Neural cell (in vitro differentiated cells): ENCODE measurements at regions not wholly inside any gene's neighbourhood (a gene's known extent, or its start where the extent isn't known, plus 50 kb on each side); places are given as distances from the start of the nearest gene placed in this dataset.

Source experiments
- EP300 ChIP-seq: fragments of 450-650 bp; conservative IDR thresholded peaks from 2 replicates; pipeline ENCODE4 v1.6.1; 2014; ENCODE audit warnings: antibody characterized with exemption, mild to moderate bottlenecking, moderate library complexity; ENCODE audit not compliant: poor library complexity, severe bottlenecking
- EZH2 ChIP-seq: fragments of 200-600, 300-800 bp; shearing (Covaris generic), sonication (generic); IDR thresholded peaks from 2 replicates; pipeline ENCODE4 v1.6.1; 2014; ENCODE audit warnings: antibody characterized with exemption, low read length, borderline replicate concordance, mild to moderate bottlenecking; ENCODE audit not compliant: insufficient read depth, poor library complexity, severe bottlenecking
- MXI1 ChIP-seq: fragments of 450-650 bp; conservative IDR thresholded peaks from 2 replicates; pipeline ENCODE4 v1.6.1; 2014; ENCODE audit warnings: antibody characterized with exemption, mild to moderate bottlenecking; ENCODE audit not compliant: poor library complexity, severe bottlenecking
- POLR2AphosphoS5 ChIP-seq: IDR thresholded peaks from 2 replicates; pipeline ENCODE4 v1.6.1; 2012
- RAD21 ChIP-seq: fragments of 450-650 bp; conservative IDR thresholded peaks from 2 replicates; pipeline ENCODE4 v1.6.1; 2014; ENCODE audit warnings: antibody characterized with exemption, mild to moderate bottlenecking, moderate library complexity
- TF ChIP-seq, protein P1 (sequence below): fragments of 450-650 bp; IDR thresholded peaks from 2 replicates; pipeline ENCODE4 v1.5.1; 2014; ENCODE audit warnings: antibody characterized with exemption, mild to moderate bottlenecking, moderate library complexity; ENCODE audit not compliant: poor library complexity, severe bottlenecking

DNA sequence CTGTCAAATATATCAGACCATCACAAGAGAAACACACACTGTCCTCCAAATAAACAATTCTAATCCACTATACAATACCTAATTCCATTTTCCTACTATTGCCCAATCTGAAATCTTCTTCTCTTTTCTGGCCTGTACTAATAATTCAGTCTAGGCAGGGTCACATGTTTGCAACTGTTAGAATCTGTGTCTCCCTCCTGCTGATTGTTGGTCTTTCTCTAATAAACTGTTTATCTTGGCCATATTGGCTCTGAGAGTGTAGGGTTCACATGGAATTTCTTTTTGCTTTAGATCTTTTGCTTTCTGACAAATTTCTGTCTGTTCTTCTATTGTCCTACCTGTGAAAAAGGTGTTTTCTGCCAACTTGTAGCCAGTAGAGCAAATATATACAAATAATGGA lies 319.9 kb upstream of the ADAMTS5 start:
- TF ChIP-seq, protein P1, sequence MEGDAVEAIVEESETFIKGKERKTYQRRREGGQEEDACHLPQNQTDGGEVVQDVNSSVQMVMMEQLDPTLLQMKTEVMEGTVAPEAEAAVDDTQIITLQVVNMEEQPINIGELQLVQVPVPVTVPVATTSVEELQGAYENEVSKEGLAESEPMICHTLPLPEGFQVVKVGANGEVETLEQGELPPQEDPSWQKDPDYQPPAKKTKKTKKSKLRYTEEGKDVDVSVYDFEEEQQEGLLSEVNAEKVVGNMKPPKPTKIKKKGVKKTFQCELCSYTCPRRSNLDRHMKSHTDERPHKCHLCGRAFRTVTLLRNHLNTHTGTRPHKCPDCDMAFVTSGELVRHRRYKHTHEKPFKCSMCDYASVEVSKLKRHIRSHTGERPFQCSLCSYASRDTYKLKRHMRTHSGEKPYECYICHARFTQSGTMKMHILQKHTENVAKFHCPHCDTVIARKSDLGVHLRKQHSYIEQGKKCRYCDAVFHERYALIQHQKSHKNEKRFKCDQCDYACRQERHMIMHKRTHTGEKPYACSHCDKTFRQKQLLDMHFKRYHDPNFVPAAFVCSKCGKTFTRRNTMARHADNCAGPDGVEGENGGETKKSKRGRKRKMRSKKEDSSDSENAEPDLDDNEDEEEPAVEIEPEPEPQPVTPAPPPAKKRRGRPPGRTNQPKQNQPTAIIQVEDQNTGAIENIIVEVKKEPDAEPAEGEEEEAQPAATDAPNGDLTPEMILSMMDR, result no peak
- TF ChIP-seq MXI1, result no peak
- TF ChIP-seq POLR2AphosphoS5, result no peak
- no peak for TF ChIP-seq EP300
- TF ChIP-seq EZH2, result no peak
- TF ChIP-seq RAD21, result no peak
